Heart left ventricle (tissue), 16 donors: ENCODE measurements at regions not wholly inside any gene's neighbourhood (a gene's known extent, or its start where the extent isn't known, plus 50 kb on each side); places are given as distances from the start of the nearest gene placed in this dataset.

Source experiments
- ATAC-seq, 4 donors: fragments of 200-7000 bp; cut with Tn5 transposase; one replicate each; pipeline ENCODE4 v1.9.1; 2020 to 2022; ENCODE audit warnings: moderate library complexity in 4 of 4, mild to moderate bottlenecking in 3 of 4, moderate number of reproducible peaks in 1 of 4
- DNase-seq, 5 donors: peaks; one replicate each; pipeline ENCODE4 v3.0.0-alpha.2; 2020
- H3K27ac ChIP-seq, 12 donors: fragments of 200-600 bp; sonication (generic) in 4 of 12; one replicate each; pipeline versions ENCODE4 v1.5.0 to v1.8.0; 2016 to 2022; ENCODE audit warnings: mild to moderate bottlenecking in 2 of 12
- H3K27me3 ChIP-seq, 9 donors: fragments of 200-600 bp; sonication (generic) in 2 of 9; one replicate each; pipeline versions ENCODE4 v1.5.1 to v1.8.0; 2016 to 2022; ENCODE audit warnings: mild to moderate bottlenecking in 3 of 9
- H3K36me3 ChIP-seq, 9 donors: fragments of 200-600 bp; sonication (generic) in 2 of 9; one replicate each; pipeline versions ENCODE4 v1.5.0 to v1.8.0; 2018 to 2022; ENCODE audit warnings: mild to moderate bottlenecking in 2 of 9
- H3K4me1 ChIP-seq, 12 donors: fragments of 200-600 bp; sonication (generic) in 4 of 12; one replicate each; pipeline versions ENCODE4 v1.5.0 to v1.8.0; 2016 to 2022; ENCODE audit warnings: mild to moderate bottlenecking in 3 of 12
- H3K4me3 ChIP-seq, 12 donors: fragments of 200-600 bp; sonication (generic) in 4 of 12; one replicate each; pipeline versions ENCODE4 v1.5.0 to v1.8.0; 2017 to 2022; ENCODE audit warnings: mild to moderate bottlenecking in 9 of 12, moderate library complexity in 4 of 12
- H3K9me3 ChIP-seq, 12 donors: fragments of 200-600 bp; sonication (generic) in 4 of 12; one replicate each; pipeline versions ENCODE4 v1.5.0 to v1.8.0; 2016 to 2022; ENCODE audit warnings: mild to moderate bottlenecking in 1 of 12
- POLR2A ChIP-seq, 2 donors: fragments of 450-650 bp; IDR thresholded peaks; one replicate each; pipeline ENCODE4 v1.6.1; 2017; ENCODE audit warnings: antibody characterized with exemption in 2 of 2, mild to moderate bottlenecking in 2 of 2, moderate library complexity in 2 of 2
- WGBS, 4 donors: extraction: QIAGEN DNeasy Blood & Tissue Kit in 2 of 4; methylation state at CpG; one replicate each; pipeline versions ENCODE4 v1.1.5 to v1.1.7; 2013 to 2018; 5-methylcytosine and 5-hydroxymethylcytosine counted together
- intact Hi-C, 10 donors: fragments of 100-400 bp; cut with DNase I; formaldehyde crosslinking; loops; one replicate each; pipeline versions ENCODE4 v1.11.1 to v1.14.2; 2022
- TF ChIP-seq, protein P1 (sequence below), 12 donors: fragments of 200-600 bp; sonication (generic) in 4 of 12; IDR thresholded peaks; one replicate each; pipeline versions ENCODE4 v1.5.0 to v1.8.0; 2018 to 2022; ENCODE audit warnings: antibody characterized with exemption in 12 of 12, mild to moderate bottlenecking in 5 of 12
- donor health status: ischemic (EF 13 %, LVEDD 7.1; RV severe dilation, severe dysfunction).
- donor health status: healthy with polysubstance abuse.
- donor health status: DM: no; HTN: yes; CAD: no.
- donor health status: DM: no; HTN: no; CAD: no.
- donor health status: ischemic (EF 25% LVEDD 6.9; RV normal size, moderate dysfunction).
- donor health status: ischemic (EF 25% LVEDD 5.7; RV mildly dilated, moderate dysfunction).
- donor health status: healthy.
- donor health status: DM: yes; HTN: yes; CAD: no.
- donor health status: ischemic (EF 35%, LVEDD 5.7; RV mildly dilated, moderate dysfunction).
- donor health status: nonischemic (EF 11% LVEDD 7.7; RV severe dilation, severe dysfunction).
- donor health status: DM: yes; HTN: yes; CAD: no.
- donor health status: PGD.
- donor health status: ischemic (EF 29% LVEDD 5.4; RV normal size, mild dysfunction).
- donor health status: nonischemic (EF 23%, LVEDD 6.1; RV moderate dilation, normal function).

DNA sequence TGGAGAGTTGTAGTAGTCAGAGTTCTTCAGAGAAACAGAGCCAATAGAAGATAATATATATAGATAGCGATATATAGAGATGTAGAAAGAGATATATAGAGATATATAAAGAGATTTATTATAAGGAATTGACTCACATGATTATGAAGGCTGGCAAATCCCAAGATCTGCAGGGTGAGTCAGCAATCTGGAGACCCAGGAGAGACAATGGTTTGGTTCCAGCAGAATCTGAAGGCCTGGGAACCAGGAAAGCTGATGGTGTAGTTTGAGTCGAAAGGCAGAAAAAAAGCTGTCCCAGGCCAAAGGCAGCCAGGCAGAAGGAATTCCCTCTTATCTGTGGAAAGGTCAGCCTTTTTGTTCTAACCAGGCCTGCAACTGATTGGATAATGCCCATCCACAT lies 194.1 kb downstream of the NUFIP1 start:
- Histone ChIP-seq H3K27me3 (no peaks in the 10 kb centered on the region), H3K9me3 (no peaks in the 10 kb centered on the region), H3K4me1 (peaks cover 0 to 13% (median 0%) of the 10 kb centered on the region in 12 donors), H3K4me3 (no peak overlapping the region), H3K36me3 (no peaks in the 10 kb centered on the region), H3K27ac (no peak overlapping the region)
- intact Hi-C loops = no loop called here
- 88 to 90% (median 88%) methylated on average over 2 of the region's 2 CpGs for WGBS, 4 donors
- TF ChIP-seq, protein P1, sequence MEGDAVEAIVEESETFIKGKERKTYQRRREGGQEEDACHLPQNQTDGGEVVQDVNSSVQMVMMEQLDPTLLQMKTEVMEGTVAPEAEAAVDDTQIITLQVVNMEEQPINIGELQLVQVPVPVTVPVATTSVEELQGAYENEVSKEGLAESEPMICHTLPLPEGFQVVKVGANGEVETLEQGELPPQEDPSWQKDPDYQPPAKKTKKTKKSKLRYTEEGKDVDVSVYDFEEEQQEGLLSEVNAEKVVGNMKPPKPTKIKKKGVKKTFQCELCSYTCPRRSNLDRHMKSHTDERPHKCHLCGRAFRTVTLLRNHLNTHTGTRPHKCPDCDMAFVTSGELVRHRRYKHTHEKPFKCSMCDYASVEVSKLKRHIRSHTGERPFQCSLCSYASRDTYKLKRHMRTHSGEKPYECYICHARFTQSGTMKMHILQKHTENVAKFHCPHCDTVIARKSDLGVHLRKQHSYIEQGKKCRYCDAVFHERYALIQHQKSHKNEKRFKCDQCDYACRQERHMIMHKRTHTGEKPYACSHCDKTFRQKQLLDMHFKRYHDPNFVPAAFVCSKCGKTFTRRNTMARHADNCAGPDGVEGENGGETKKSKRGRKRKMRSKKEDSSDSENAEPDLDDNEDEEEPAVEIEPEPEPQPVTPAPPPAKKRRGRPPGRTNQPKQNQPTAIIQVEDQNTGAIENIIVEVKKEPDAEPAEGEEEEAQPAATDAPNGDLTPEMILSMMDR (IDR thresholded peaks at IDR 0.05) = no peak
- TF ChIP-seq POLR2A (IDR thresholded peaks at IDR 0.05) = no peak
- DNase-seq (no peak), ATAC-seq (no peak)

DNA sequence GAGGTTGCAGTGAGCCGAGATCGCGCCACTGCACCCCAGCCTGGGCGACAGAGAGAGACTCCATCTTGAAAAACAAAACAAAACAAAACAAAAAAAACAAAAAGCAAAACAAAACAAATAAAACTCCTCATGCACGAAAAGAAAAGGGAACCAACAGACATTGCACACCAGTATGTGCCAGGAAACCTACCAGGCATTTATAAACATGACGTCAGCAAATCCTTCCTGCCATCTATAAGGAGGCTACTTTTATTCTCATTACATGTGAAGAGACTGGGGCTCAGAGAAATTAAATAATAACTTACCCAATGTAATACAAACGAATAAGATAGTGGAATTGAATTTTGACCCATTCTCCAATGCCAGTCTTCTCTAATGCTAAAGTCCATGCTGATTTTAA lies 197.2 kb downstream of the NUFIP1 start:
- intact Hi-C loops = no loop called here
- H3K27ac ChIP-seq = no peak overlapping the region
- H3K4me1 ChIP-seq = peaks cover 0 to 2% (median 0%) of the 10 kb centered on the region in 12 donors
- H3K36me3 ChIP-seq = no peaks in the 10 kb centered on the region
- H3K4me3 ChIP-seq = no peak overlapping the region
- ATAC-seq (no peak), DNase-seq (no peak)
- no peak for TF ChIP-seq POLR2A (IDR thresholded peaks at IDR 0.05)
- TF ChIP-seq, protein P1 (IDR thresholded peaks at IDR 0.05) = no peak
- 75 to 85% (median 83%) methylated on average over 7 of the region's 7 CpGs for WGBS, 4 donors
- H3K9me3 ChIP-seq = no peaks in the 10 kb centered on the region
- H3K27me3 ChIP-seq = no peaks in the 10 kb centered on the region

DNA sequence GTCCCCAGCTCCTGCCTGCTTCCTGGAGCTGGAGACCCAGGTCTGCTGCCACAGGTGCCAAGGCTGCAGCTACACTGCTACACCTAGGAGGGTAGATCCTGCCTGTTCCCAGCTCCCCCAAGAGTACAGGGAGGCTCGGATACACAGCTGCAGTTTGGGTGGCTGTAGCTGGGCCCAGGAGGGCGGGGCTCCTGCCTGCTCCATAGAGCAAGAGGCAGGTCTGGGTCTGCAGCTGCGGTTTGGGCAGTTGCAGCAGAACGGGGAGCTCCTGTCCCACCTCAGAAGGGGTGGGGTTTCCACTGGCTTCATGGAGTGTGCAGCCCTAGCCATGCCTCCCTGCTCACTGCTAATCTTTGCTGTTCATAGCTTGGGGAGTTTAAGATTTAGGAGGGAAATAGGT lies 199.0 kb downstream of the NUFIP1 start:
- Histone ChIP-seq H3K36me3 (no peaks in the 10 kb centered on the region), H3K4me3 (no peak overlapping the region), H3K27me3 (no peaks in the 10 kb centered on the region), H3K9me3 (no peaks in the 10 kb centered on the region), H3K27ac (no peak overlapping the region), H3K4me1 (peaks cover 0 to 7% (median 0%) of the 10 kb centered on the region in 12 donors)
- no peak for DNase-seq
- TF ChIP-seq, protein P1 (IDR thresholded peaks at IDR 0.05) = no peak
- TF ChIP-seq POLR2A (IDR thresholded peaks at IDR 0.05) = no peak
- no peak for ATAC-seq
- intact Hi-C loops = no loop called here
- 74 to 84% (median 77%) methylated on average over 2 to 4 of the region's 4 CpGs for WGBS, 4 donors

DNA sequence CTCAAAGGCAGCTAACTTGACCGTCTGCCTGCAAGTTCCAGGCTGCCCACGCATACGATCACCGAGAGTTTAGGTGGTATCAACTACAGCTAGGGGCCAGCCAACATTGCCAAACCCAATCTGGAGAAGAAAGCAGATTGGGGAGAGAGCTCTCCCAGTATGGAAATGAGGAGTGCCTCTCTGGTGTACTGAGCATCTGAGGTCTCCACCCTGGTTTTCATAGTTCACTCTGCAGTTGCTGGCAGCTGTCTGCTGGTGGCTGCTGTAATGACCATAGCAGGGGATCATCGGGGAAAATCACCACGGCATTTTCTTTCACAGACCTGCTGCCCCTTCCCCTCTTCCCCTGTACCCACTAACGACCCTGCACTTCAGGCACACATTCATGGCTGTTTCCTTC lies 201.7 kb downstream of the NUFIP1 start:
- Histone ChIP-seq H3K36me3 (no peaks in the 10 kb centered on the region), H3K9me3 (no peaks in the 10 kb centered on the region), H3K27ac (no peak overlapping the region), H3K27me3 (no peaks in the 10 kb centered on the region), H3K4me3 (no peak overlapping the region), H3K4me1 (peaks cover 0 to 7% (median 0%) of the 10 kb centered on the region in 12 donors)
- DNase-seq (no peak), ATAC-seq (no peak)
- intact Hi-C loops = no loop called here
- TF ChIP-seq, protein P1 (IDR thresholded peaks at IDR 0.05) = no peak
- TF ChIP-seq POLR2A (IDR thresholded peaks at IDR 0.05) = no peak
- 77 to 90% (median 85%) methylated on average over 7 of the region's 7 CpGs for WGBS, 4 donors
